HG02798 (cell line): ENCODE measurements at regions not wholly inside any gene's neighbourhood (a gene's known extent, or its start where the extent isn't known, plus 50 kb on each side); places are given as distances from the start of the nearest gene placed in this dataset.

Experiments
- ATAC-seq: cut with Tn5 transposase; IDR thresholded peaks from one replicate; pipeline ENCODE4 v1.9.1; 2021; ENCODE audit warnings: mild to moderate bottlenecking; ENCODE audit not compliant: unreplicated experiment, poor library complexity

- ATAC-seq: no peak
Observed at GRCh38 chr6:56005426-56005825, 130.0 kb upstream of the BMP5 start.

GRCh38 chr6:56004426-56004825 lies 129.0 kb upstream of the BMP5 start:
- no peak for ATAC-seq

GRCh38 chr6:56003616-56004015 lies 128.2 kb upstream of the BMP5 start:
- ATAC-seq: no peak

GRCh38 chr6:56002336-56002735 lies 126.9 kb upstream of the BMP5 start:
- no peak for ATAC-seq

GRCh38 chr6:55998576-55998975 lies 123.2 kb upstream of the BMP5 start:
- ATAC-seq: no peak

- no peak for ATAC-seq
Observed at GRCh38 chr6:55997223-55997874, 122.0 kb upstream of the BMP5 start.

GRCh38 chr6:55994531-55994930 lies 119.1 kb upstream of the BMP5 start:
- ATAC-seq: no peak

GRCh38 chr6:55993418-55993817 lies 118.0 kb upstream of the BMP5 start:
- ATAC-seq: no peak

- no peak for ATAC-seq
Observed at GRCh38 chr6:55992546-55992945, 117.2 kb upstream of the BMP5 start.

- no peak for ATAC-seq
Observed at GRCh38 chr6:55985309-55985708, 109.9 kb upstream of the BMP5 start.

GRCh38 chr6:55983861-55984260 lies 108.5 kb upstream of the BMP5 start:
- ATAC-seq: no peak

- no peak for ATAC-seq
Observed at GRCh38 chr6:55981660-55982059, 106.3 kb upstream of the BMP5 start.

GRCh38 chr6:55980627-55981211 lies 105.3 kb upstream of the BMP5 start:
- ATAC-seq: peak; percentile 56

- ATAC-seq: no peak
Observed at GRCh38 chr6:55979526-55979925, 104.1 kb upstream of the BMP5 start.

- no peak for ATAC-seq
Observed at GRCh38 chr6:55977959-55978665, 102.7 kb upstream of the BMP5 start.

GRCh38 chr6:55974688-55975087 lies 99.3 kb upstream of the BMP5 start:
- no peak for ATAC-seq

GRCh38 chr6:55972091-55972490 lies 96.7 kb upstream of the BMP5 start:
- no peak for ATAC-seq

- no peak for ATAC-seq
Observed at GRCh38 chr6:55969526-55969925, 94.1 kb upstream of the BMP5 start.

GRCh38 chr6:55968926-55969325 lies 93.5 kb upstream of the BMP5 start:
- ATAC-seq: no peak

GRCh38 chr6:55964136-55964535 lies 88.7 kb upstream of the BMP5 start:
- ATAC-seq: no peak

- ATAC-seq: no peak
Observed at GRCh38 chr6:55963301-55963700, 87.9 kb upstream of the BMP5 start.

- ATAC-seq: no peak
Observed at GRCh38 chr6:55960344-55960743, 85.0 kb upstream of the BMP5 start.
